Transverse colon (tissue), 4 donors: ENCODE measurements at regions not wholly inside any gene's neighbourhood (a gene's known extent, or its start where the extent isn't known, plus 50 kb on each side); places are given as distances from the start of the nearest gene placed in this dataset.

Experiments
- DNase-seq: peaks from one replicate; pipeline ENCODE4 v3.0.0-alpha.2; 2019
- H3K27ac ChIP-seq, 4 donors: fragments of 200-600 bp; sonication (generic); 2 replicates each; pipeline ENCODE4 v1.5.1; 2016 to 2018; ENCODE audit warnings: inconsistent platforms in 4 of 4
- H3K27me3 ChIP-seq: fragments of 200-600 bp; sonication (generic); 2 replicates; pipeline ENCODE4 v1.5.1; 2017; ENCODE audit warnings: inconsistent platforms
- H3K36me3 ChIP-seq, 4 donors: fragments of 200-600 bp; sonication (generic); 2 replicates each; pipeline ENCODE4 v1.5.1; 2017 to 2019; ENCODE audit warnings: inconsistent platforms in 4 of 4
- H3K4me1 ChIP-seq, 4 donors: fragments of 200-600 bp; sonication (generic); 2 replicates each; pipeline ENCODE4 v1.5.1; 2017 to 2020; ENCODE audit warnings: inconsistent platforms in 4 of 4
- H3K4me3 ChIP-seq, 4 donors: fragments of 200-600 bp; sonication (generic); 1 replicate in 1 of 4; 2 replicates in 3 of 4; pipeline versions ENCODE4 v1.5.1 to v1.6.1; 2017 to 2019; ENCODE audit warnings: inconsistent platforms in 4 of 4
- H3K9me3 ChIP-seq, 2 donors: fragments of 200-600 bp; sonication (generic); 2 replicates each; pipeline ENCODE4 v1.5.1; 2017 to 2019; ENCODE audit warnings: inconsistent platforms in 2 of 2
- EP300 ChIP-seq: sonication (generic); formaldehyde crosslinking; IDR thresholded peaks from one replicate; pipeline ENCODE4 v1.6.1; 2017; ENCODE audit warnings: antibody characterized with exemption, low read depth
- POLR2A ChIP-seq: fragments of 450-650 bp; IDR thresholded peaks from one replicate; pipeline ENCODE4 v1.6.1; 2016; ENCODE audit warnings: antibody characterized with exemption, mild to moderate bottlenecking, moderate library complexity
- POLR2AphosphoS5 ChIP-seq, 3 donors: sonication (generic); formaldehyde crosslinking; IDR thresholded peaks; one replicate each; pipeline ENCODE4 v1.6.1; 2016; ENCODE audit warnings: antibody characterized with exemption in 3 of 3
- WGBS, 2 donors: methylation state at CpG; one replicate each; pipeline ENCODE4 v1.1.5; 2018; ENCODE audit warnings: low coverage in 1 of 2; 5-methylcytosine and 5-hydroxymethylcytosine counted together
- in situ Hi-C, 4 donors: fragments of 200-750 bp; cut with MboI; loops; one replicate each; pipeline versions ENCODE4 v1.15.0 to v1.15.1; 2017; ENCODE audit warnings: low sequenced_read_pairs in 3 of 4, low pct_ligation_motif_present in 1 of 4, low pct_unique_long_range_greater_than_20kb in 1 of 4
- intact Hi-C: fragments of 100-400 bp; cut with DNase I; formaldehyde crosslinking; loops from one replicate; pipeline ENCODE4 v1.15.1; 2023; ENCODE audit warnings: low total_unique reads
- TF ChIP-seq, protein P1 (sequence below), 5 experiments: fragments of 200-600 bp in 3 of 5; fragments of 450-650 bp in 2 of 5; sonication (generic) in 3 of 5; IDR thresholded peaks; 1 replicate in 2 of 5; 2 replicates in 3 of 5; pipeline ENCODE4 v1.5.1; 2016 to 2017; ENCODE audit warnings: antibody characterized with exemption in 5 of 5, inconsistent platforms in 3 of 5, mild to moderate bottlenecking in 2 of 5, moderate library complexity in 1 of 5

DNA sequence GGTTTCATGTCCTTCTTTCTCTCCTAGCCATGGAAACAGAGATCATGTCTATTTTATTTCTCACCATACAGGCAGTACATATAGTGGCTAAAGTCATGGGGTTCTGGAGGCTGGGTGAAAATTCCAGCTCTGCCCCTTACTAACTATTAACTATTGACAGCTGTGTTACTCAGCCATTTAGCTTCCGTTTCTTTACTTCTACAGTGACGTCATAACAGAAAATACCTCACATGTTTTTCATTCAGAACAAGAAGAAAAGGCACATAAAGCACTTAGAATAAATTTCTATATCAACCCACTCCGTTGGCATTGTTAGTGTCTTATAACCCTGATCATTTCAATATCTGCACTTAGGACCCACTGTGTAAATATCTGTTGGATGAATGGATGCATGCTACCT lies 1506.9 kb upstream of the TMEM132C start:
- in situ Hi-C loops (no loop called here), intact Hi-C loops (loop anchor here (5.0 kb wide), 1 partner anchor 523 kb away; no protein-coding TSS in a partner anchor)
- 56 to 63% methylated on average over 3 of the region's 3 CpGs for WGBS, 2 donors
- TF ChIP-seq, protein P1, sequence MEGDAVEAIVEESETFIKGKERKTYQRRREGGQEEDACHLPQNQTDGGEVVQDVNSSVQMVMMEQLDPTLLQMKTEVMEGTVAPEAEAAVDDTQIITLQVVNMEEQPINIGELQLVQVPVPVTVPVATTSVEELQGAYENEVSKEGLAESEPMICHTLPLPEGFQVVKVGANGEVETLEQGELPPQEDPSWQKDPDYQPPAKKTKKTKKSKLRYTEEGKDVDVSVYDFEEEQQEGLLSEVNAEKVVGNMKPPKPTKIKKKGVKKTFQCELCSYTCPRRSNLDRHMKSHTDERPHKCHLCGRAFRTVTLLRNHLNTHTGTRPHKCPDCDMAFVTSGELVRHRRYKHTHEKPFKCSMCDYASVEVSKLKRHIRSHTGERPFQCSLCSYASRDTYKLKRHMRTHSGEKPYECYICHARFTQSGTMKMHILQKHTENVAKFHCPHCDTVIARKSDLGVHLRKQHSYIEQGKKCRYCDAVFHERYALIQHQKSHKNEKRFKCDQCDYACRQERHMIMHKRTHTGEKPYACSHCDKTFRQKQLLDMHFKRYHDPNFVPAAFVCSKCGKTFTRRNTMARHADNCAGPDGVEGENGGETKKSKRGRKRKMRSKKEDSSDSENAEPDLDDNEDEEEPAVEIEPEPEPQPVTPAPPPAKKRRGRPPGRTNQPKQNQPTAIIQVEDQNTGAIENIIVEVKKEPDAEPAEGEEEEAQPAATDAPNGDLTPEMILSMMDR (IDR thresholded peaks at IDR 0.05): no peak
- TF ChIP-seq EP300: no peak
- Histone ChIP-seq H3K4me1 (no peaks in the 10 kb centered on the region), H3K9me3 (peaks cover 5 to 21% of the 10 kb centered on the region in 2 donors), H3K4me3 (no peak overlapping the region), H3K36me3 (no peaks in the 10 kb centered on the region), H3K27me3 (no peaks in the 10 kb centered on the region), H3K27ac (no peak overlapping the region)
- DNase-seq: no peak

DNA sequence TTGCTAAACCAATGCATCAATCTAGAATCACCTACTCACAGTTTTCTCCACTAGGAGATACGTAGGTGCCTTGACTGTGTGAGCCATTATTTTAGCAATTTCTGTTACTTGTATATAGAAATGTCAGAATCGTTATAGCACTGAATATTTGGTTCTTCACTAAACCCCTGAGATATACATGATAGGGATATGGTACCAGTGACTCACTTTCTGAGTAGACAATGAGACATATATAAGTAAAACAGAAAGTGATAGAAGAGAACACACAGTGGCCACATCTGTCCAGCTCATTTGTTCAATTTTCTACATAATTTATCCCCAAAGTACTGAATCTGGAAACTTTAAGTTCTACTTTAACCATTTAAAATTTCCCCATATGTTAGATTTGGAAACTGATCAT lies 1505.5 kb upstream of the TMEM132C start:
- no peak overlapping the region for H3K27ac ChIP-seq
- H3K4me1 ChIP-seq: no peaks in the 10 kb centered on the region
- no peaks in the 10 kb centered on the region for H3K27me3 ChIP-seq
- in situ Hi-C loops: no loop called here
- no peaks in the 10 kb centered on the region for H3K36me3 ChIP-seq
- TF ChIP-seq EP300 (no peak), POLR2A (no peak), POLR2AphosphoS5 (IDR thresholded peaks at IDR 0.05) (no peak)
- TF ChIP-seq, protein P1 (IDR thresholded peaks at IDR 0.05): no peak
- peaks cover 5 to 21% of the 10 kb centered on the region in 2 donors for H3K9me3 ChIP-seq
- 73% methylated on average over 2 of the region's 2 CpGs for WGBS, 2 donors
- intact Hi-C loops: loop anchor here (5.0 kb wide), 1 partner anchor 524 kb away; no protein-coding TSS in a partner anchor
- no peak for DNase-seq
- no peak overlapping the region for H3K4me3 ChIP-seq

GRCh38 chr12:126762150-126762549 lies 1504.8 kb upstream of the TMEM132C start:
- Histone ChIP-seq H3K4me1 (no peaks in the 10 kb centered on the region), H3K27me3 (no peaks in the 10 kb centered on the region), H3K27ac (no peak overlapping the region), H3K36me3 (no peaks in the 10 kb centered on the region), H3K9me3 (peaks cover 5 to 21% of the 10 kb centered on the region in 2 donors), H3K4me3 (no peak overlapping the region)
- DNase-seq: no peak
- in situ Hi-C loops (no loop called here), intact Hi-C loops (loop anchor here (5.0 kb wide), 1 partner anchor 525 kb away; no protein-coding TSS in a partner anchor)
- 64 to 67% methylated on average over 4 of the region's 4 CpGs for WGBS, 2 donors
- TF ChIP-seq POLR2AphosphoS5 (IDR thresholded peaks at IDR 0.05) (no peak), EP300 (no peak), POLR2A (no peak)
- TF ChIP-seq, protein P1 (IDR thresholded peaks at IDR 0.05): no peak

DNA sequence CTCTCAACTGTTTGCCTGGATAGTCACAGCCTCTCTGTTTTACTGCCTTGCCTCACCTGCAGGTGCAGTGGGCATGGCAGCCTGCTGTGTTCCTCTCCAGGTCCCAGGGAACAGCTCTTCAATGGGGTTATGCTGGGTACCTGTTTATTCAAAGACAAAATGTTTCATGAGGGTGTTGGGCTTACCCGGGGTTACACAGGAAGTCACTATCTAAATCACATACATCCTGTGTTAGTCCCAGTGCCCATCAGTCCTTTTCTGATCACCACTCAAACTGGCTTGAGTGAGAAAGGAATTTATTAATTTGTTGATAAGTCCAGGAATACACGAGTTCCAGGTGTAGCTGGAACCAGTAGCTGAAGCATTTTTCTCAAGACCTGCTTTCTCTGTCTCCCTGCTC lies 1503.6 kb upstream of the TMEM132C start:
- Histone ChIP-seq H3K36me3 (no peaks in the 10 kb centered on the region), H3K9me3 (peaks cover 5 to 21% of the 10 kb centered on the region in 2 donors), H3K27me3 (no peaks in the 10 kb centered on the region), H3K4me1 (no peaks in the 10 kb centered on the region), H3K27ac (no peak overlapping the region), H3K4me3 (no peak overlapping the region)
- DNase-seq: no peak
- in situ Hi-C loops: no loop called here
- TF ChIP-seq, protein P1 (IDR thresholded peaks at IDR 0.05): no peak
- TF ChIP-seq EP300: no peak
- 65 to 84% methylated on average over 2 of the region's 2 CpGs for WGBS, 2 donors
- intact Hi-C loops: loop anchor here (5.0 kb wide), 1 partner anchor 526 kb away; no protein-coding TSS in a partner anchor
